CD4-positive, alpha-beta T cell treated with Interleukin-4 for 4 hours (primary cell): ENCODE measurements at regions not wholly inside any gene's neighbourhood (a gene's known extent, or its start where the extent isn't known, plus 50 kb on each side); places are given as distances from the start of the nearest gene placed in this dataset.

Source experiments
- DNase-seq: peaks from one replicate; pipeline ENCODE4 v3.0.0-alpha.2; 2020

DNA sequence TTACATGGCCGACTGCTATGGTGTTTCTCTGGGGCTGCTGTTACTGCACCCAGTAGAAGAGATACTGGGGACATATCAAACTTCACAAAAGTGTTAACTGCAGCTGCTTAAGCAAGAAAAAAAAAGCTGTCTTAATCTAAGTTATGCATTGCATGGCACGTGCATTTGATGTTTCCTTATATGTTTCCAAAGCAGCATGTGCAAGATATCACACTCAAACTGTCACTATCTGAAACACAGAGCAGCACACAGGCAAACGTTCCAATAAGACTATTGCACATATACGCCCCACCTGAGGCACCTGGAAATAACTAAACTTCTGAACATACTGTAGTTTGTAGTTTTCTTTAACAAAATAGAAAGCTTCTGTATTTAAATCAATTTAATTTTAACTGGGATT is 671.4 kb upstream of the ADGRL2 start:
- no peak for DNase-seq

DNA sequence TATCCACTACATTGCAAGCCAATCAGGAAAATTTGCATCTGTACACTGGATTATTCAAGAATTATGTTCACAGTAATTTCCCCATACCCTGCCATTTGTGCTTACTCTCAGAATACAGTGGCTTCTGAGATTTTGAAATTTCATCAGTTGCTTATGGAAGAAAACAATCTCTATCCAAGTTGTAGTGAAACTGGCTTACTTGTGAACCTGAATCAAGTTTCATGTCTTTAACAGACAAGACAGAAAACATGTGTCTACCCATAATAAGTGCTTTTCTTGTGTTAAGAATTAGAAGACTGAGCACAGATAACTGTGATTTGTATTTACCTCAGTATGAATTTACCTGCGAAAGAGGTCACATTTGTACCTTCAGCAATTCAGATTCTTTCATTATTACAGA is 672.7 kb upstream of the ADGRL2 start:
- no peak for DNase-seq

DNA sequence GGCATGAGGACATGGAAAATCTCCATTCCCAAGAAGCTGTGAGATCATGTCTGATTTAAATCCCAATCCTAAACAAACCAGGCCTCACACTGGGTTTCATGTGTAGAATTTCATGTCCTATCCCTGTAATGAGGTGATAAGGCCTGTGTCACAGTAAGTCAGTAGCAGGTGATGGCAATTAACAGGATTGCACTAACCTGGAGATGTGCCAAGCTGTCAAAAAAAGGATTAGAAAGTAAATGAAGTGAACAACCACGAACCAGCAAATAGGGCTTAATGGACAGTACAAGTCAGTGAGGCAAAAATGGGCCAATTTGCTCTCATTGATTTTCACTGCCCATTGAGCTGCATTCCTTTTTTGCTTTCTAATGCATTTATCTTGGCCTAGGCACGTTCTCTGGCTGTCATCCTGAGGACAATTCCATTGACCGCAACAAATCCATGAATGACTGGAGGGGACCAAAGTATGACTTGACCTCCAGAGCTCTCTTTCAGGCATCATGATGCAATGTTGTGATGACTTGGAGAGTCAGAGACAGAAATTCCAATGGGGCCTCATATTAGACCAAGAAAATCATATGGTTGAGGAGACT is 673.6 kb upstream of the ADGRL2 start:
- DNase-seq = no peak

DNA sequence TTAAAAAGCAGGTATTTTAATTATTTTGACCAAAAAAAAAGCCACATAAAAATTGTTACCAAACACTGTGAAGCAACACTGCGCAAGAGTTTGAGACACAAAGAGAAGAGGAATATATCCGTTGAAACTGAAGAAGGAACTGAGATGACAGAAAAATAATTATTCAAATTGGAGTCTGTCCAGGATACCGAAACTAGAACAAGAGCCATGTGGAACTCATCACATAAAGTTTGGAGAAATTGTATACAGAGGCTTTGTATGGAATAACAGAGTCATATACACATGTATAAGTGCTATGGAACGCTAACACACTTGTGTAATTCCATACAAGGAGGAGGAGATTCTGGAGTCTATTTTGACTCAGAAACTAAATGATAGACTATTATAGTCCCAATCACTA is 675.1 kb upstream of the ADGRL2 start:
- no peak for DNase-seq

DNA sequence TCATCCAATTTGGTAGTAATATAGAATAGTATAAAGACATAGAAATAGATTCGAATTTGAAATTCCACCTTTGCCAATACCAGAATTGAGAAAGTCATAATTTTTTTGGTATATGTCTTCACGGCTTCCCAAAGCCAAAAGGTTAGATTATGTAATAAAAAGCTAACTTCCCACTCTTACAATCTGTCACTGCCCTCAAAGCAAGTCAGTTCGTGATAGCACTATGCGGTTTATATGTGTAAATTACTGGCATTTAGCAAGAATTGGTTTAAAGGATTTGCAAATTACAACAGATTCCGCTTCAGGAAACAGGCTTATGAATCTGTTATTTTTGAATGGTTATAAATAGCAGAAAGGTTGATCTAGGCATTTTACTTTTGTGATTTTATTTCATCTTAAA is 679.4 kb upstream of the ADGRL2 start:
- DNase-seq = no peak

DNA sequence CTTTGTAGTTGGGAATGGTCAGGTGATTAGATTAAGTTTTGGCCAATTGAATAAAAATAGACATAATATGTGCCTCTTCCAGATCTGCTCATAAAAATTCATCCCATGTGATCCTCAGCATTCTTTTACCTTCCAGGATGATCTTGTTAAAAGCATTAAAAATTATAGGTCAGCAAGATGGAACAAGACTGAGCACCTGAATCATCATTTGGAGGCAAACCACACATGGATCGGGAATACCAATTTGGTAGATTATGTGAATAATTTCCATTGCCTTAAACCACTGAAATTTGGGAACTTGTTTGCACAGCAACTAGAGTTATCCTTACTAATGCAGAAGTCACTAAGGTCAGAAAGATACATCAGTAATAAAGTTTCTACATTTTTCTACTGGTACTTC is 681.4 kb upstream of the ADGRL2 start:
- DNase-seq = no peak

DNA sequence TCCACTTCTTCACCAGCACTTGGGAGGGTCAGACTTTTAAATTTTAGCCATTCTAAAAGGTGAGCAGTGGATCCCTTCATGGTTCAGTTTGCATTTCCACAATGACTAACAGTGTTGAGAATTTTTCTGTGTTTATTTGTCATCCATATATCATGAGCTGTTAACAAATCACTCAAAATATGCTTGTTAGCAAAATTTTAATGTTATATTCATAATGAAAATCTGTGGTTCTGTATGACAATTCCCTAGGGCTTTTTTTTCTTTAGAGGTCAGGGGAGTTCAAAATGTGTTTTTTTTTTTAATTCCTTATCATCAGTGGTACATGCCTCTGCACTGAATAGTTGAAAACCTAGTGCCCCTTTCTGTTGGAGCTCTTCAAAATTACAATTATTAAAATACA is 682.2 kb upstream of the ADGRL2 start:
- no peak for DNase-seq

DNA sequence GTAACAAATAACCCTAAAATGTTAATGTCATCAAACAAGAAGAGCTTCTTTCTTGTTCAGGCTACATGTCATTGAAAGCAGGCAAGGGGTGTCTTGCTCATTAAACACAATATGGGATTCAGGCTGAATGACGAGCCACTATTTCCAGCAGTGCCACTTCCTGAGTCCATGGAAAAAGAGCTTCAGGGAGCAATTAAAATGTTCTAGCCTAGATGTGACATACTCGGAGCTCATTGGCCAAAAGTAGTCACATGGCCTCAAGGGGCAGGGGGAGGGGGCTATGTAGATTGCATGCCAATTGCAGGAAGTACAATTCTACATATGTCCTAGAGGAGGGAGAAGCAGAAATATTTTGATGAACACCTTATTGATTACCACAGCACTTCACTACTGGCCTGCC is 685.3 kb upstream of the ADGRL2 start:
- no peak for DNase-seq

DNA sequence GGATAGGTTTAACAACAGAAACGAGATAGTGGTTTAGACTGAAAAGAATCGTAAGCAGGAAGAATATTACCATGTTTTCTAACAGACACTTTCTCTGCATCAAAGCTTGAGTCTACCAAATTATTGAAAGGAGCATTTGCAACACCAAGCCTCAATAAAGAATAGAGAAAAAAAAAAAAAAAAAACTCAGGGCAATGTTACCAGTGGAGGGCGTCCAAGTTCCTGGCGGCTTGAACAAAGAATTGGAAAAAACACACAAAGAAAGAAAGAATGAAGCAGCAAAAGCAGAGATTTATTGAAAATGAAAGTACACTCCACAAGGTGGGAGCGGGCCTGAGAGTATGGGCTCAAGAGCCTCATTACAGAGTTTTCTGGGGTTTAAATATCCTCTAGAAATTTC is 686.5 kb upstream of the ADGRL2 start:
- DNase-seq = no peak

DNA sequence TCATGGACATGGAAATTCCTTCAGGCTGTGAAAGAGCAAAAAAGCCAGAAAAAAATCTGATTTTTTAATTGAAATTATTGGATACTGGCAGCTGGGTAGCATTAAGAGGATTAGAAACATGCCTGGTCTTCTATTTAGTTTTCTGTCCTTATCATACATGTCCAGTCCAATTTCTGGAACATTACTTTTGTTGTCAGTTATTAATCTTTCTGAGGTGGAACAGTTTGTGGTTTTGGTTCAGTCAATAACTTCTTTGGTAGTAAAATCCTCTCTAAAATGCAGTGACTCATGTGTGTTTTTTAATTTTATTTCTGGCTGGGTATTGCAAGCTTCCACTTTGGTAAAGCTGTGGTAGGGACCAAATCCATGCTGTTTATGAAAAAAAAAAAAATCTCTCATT is 687.0 kb upstream of the ADGRL2 start:
- no peak for DNase-seq

DNA sequence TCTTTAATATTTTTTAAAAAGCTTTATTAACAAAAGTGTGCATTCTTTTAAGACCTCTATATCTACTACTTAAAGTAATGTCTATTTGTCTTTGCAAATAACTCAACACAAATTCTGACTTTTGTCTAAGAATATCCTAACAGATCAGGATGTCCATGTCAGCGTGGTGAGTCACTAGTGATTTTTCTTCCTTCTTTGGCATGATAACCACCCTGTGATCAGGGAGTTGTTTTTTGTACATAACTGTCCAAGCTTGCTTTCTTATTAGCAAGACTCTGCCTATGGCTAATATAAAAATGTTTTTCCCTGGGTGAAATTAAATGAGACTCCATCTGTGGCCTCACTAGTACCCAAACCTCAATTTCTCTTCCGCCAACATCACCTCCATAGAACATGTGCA is 688.9 kb upstream of the ADGRL2 start:
- DNase-seq = no peak

DNA sequence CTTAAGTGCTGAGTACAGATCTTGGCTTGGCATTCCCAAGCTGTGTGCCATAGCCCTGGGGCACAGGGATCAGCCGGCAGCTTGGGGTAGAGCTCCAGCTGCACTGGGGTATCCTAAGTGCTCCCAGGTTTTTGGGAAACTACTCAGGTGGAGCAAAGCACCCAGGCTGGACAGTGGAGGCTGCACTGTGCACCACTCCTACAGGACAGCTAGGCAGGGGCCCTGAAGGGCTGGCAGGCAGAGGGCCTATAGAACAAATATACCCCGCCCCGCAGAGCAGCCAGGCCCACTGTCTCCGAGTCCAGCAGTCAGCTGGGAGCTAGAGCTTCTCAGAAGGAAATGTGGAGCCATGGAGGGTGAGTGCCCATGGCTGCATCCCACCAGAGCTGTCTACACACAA is 691.7 kb upstream of the ADGRL2 start:
- DNase-seq = no peak

DNA sequence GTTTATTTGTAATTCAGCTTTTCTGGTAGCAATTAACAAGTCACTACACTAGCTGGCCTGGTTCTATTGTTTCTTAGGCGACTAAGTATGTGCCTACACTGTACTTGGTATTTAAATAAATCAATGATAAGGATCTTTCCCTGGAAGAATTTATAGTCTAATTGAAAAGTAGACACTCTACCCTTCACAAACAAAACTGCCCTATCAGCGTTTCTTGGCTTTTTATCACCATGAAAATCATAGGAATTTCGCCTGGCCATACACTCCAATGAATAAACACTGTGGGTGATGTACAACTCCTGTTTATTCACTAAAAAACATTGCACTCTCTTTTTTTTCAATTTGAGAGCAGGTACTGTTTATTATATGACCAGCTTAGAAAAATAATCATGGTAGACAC is 702.9 kb upstream of the ADGRL2 start:
- DNase-seq = no peak

DNA sequence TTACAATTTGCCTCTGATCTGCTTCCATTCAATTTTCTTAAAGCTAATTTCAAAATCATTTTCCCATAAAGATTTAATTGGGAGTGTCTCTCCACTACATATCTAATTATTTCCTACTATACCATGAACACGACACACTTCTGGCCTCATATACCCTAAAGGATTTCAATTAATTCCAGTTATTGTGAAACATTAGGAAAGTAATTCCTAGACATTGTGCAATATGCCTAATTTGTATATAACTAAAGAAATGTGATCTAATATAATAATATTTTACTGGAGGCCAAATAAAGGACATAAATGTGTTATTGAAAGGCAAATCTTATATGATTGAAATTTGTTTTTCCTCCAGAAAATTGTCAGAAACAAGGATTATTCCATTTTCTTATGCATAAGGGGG is 727.2 kb upstream of the ADGRL2 start:
- no peak for DNase-seq

DNA sequence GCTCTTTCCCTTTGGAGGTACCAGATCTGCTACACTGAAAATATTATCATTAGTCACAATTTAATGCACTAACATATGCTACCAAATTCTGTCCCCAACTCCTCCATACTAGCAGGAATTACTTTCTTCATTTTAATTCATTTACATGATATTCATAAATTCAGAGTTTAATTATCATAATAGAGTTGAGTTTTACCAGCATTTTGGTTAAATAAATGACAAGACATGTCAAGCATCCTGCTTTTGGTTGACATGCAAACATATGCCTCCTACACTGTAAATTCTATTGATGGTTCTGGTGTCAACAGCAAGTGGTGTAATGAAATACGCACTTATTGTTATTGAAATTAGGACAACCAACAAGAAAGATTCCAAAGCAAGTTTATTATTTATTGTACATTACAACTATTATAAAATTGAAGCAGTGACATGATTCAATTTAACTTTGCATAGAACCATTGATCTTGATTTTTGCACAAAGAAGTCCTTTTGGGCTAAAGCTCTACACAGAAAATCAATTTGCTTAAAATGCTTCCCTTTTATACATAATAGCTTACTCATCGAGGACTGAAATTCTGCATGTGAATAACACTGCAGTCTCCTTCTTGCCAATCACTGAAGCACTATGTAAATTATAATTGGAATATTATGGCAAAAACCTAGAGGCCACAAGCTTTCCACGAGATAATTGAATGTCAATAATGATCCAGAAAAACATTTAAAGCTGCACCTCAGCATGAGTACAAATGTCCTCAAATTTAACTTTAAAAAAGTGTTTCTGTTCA is 728.6 kb upstream of the ADGRL2 start:
- no peak for DNase-seq

DNA sequence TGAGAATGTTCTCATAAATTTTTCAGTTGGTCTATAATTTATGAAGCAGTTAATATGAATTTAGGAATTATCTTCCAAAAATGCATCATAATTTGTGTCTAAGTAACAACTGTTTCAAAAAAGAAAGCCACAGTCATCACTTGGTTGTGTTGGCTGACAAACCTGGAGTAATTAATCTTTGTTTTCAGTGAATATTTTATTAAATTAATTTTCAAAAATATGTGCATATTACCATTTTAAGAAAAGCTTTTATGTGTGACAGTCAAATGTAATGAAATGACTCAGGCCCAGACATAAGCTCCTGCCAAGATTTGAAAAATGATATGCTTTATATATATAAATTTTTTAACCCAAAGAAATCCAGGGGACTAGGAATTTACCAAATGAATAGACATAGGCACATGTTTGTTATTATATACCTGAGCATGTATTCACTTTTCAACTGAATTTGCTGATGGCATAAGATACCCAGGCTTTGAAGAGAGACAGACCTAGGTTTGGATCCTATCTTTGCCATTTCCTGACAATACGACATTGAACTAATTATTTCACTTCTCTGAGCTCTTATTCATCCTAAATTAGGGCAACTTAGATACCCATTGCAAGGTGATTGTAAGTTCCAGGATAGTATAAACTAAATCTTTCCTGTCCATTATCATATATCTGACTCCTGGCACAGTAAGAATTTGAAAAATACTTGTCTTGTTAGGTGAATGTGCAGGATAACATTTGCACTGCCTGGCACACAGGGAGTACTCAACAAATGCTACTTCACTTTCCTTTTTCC is 729.5 kb upstream of the ADGRL2 start:
- no peak for DNase-seq

DNA sequence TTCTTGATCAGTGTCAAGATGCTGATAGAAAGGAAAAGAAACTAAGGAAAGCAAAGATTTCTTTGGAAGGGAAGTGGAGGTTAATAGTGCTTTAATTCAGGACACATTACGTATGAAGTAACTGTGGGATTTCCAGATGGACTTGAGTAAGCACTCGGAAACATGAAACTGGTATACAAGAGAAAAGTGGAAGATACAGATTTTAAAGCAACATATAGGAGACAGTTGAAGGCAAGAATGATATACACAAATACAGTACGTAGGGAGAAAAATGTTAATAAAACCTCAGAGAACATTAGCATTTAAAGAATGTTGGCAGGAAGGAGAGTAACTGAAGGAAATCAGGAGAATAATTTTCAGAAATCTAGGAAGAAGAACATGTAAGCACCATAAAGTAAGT is 730.9 kb upstream of the ADGRL2 start:
- DNase-seq = no peak

DNA sequence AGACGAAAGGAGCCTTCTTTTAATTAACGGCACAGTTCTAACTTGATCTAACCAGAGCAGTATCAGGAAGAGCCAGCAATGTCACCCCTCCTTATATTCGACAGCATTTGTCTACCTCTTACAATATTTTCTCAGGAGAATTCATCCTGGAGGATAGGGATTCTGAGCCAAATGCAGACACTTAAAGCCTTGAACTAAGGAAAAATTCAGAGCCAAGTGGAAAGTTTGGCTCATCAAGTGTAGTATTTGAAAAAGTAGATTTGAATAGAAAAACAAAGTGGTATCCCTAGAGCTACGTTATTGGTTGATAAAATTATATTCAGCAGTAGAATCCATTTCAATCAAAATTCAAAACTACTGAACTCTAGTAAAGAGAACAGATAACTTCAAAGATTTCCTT is 732.0 kb upstream of the ADGRL2 start:
- no peak for DNase-seq

DNA sequence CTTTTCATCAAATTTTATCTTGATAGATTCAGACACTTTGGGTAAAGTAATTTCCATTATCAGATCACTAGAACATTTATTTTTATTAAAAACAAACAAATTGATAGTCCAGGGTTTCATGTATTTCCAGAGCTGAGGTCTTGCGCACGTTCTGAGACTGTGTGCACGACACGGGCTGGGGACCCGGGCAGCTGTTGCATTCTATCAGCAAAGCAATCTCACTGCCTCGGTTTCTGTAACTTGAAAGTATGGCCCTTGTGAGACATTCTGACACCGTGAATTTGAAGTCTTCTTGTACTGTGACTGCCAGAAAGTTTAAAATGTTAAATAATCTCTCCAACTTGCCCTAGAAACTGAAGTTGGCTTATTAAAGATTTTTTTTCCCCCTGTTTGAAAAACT is 746.9 kb upstream of the ADGRL2 start:
- DNase-seq = no peak

DNA sequence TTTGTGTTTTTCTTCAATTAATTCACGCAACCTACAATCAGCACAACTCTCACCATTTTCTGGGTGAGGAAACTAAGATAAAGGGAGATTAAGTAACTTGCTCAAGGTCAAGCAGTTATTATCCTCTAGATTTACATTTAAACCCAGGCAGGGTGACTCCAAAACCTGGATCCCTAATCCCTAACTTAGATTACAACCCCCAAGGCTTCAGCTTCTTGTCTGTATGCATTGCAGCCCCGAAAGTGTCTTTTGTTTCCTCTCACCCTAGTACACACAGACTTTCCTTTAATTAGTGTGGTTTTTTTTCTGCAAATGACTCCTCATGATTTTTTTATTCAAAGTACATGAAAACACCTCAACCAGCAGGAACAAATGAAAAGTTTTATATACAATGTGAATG is 748.6 kb upstream of the ADGRL2 start:
- no peak for DNase-seq

DNA sequence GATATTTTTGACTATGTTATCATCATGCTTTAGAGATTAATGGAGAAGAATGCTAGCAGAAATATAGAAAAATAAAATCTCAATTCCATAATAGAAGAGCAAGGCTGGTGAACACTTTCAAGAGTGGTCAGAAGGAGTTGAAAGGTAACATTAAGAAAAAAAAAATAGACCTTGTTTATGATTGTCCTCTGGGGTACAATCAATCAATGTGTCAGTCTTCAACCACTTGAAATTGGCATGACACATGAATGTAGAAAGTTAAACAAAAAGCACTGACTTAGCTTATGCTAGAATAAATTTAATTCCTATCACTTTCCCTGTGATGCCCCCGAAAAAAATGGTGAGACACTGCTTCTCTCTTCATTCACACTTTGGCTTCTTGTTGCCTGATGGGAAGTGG is 750.3 kb upstream of the ADGRL2 start:
- no peak for DNase-seq

DNA sequence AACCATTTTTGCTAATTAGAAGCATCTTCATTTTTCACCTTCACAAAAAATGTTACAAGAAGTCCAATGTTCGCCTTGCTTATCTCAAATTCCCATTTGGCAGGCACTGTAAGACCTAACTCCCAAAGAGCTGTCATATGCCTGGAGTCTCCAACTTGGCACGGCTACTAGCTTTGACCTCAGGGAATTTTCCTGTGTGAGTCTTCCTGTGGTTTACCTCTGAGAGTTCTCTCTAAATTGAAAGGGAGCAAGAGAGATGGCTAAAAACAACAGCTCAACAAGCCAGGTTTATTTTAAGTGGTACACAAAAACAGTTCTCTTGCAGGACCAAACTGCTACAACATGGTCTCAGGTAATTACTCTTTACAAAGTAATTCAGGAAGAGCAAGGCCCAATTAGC is 756.0 kb upstream of the ADGRL2 start:
- no peak for DNase-seq

DNA sequence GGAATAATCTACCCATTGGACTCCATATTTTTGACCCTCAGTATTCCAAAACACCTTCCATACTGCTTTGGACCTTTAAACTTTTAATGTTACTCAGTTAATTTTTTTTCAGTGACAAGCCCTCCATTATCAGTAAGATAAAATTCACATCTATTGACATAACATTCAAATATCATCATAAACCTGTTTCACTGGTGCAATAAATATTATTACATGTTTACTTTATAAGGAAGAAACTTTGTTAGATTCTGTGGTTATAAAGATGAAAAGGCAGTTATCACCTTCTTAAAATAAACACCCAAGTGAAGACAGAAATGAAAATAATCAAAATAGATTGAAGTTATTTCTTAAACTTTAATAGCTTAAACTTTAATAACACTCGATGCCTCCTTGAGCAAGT is 758.5 kb upstream of the ADGRL2 start:
- DNase-seq = no peak

DNA sequence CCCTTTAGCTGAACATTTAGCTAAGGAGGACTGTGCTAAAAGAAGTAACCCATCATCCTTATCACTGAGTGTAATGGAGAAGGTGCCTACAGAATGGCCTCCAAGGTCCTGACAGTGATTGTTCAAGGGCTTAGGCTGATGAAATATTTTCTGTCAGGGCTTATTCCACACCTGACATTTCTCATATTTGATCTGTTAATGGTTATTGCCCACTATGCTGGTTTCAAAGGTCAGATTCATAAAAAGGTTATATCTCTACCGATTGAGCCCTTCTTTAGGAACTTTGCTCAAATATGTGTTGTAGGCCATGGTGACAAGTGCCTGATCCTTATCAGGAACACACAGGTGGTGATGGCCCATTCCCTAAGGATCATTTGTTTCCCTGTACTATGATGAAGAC is 766.4 kb upstream of the ADGRL2 start:
- DNase-seq = no peak
